ENCODE measurements at regions not wholly inside any gene's neighbourhood (a gene's known extent, or its start where the extent isn't known, plus 50 kb on each side); places are given as distances from the start of the nearest gene placed in this dataset.
"Not testable (repeated sequence)": the region's sequence is repeated elsewhere in the genome, so short reads cannot be mapped to it uniquely, and the experiment has no call there.

GRCh38 chrX:82534086-82534597 is 973.9 kb upstream of the POU3F4 start:
- H2BK120ac ChIP-seq (replicated peaks; ENCODE audit: low read depth, low read length) = no peak overlapping the region
- no peak overlapping the region for H2BK12ac ChIP-seq (ENCODE audit: low read depth, low read length)
- H3K36me3 ChIP-seq (ENCODE audit: control insufficient read depth in 2 of 4, insufficient read depth in 4 of 4, low read length in 3 of 4) = no peaks in the 10 kb centered on the region
- no peak overlapping the region for H3K23ac ChIP-seq (ENCODE audit: insufficient read length)
- no peak overlapping the region for H4K91ac ChIP-seq (replicated peaks; ENCODE audit: insufficient read length, low read length)
- H3K4ac ChIP-seq (replicated peaks; ENCODE audit: insufficient read length, low read depth, low read length) = no peak overlapping the region
- no peak overlapping the region for H2BK20ac ChIP-seq (ENCODE audit: low read length)
- H3K18ac ChIP-seq (ENCODE audit: extremely low read depth, low read length) = no peak overlapping the region
- no peak overlapping the region for H3K4me2 ChIP-seq (ENCODE audit: insufficient read depth in 1 of 2, low read depth in 2 of 2, low read length in 2 of 2)
- no peaks in the 10 kb centered on the region for H3K27me3 ChIP-seq (replicated peaks in 1 of 4; ENCODE audit: control insufficient read depth in 3 of 4, extremely low read depth in 1 of 4, insufficient read depth in 3 of 4, low read length in 3 of 4)
- no peak overlapping the region for H3K27ac ChIP-seq (ENCODE audit: low read depth, low read length)
- no peak overlapping the region for H2AFZ ChIP-seq (ENCODE audit: low read length)
- no peaks in the 10 kb centered on the region for H3K23me2 ChIP-seq (ENCODE audit: low read depth, low read length)
- FAIRE-seq (no peak), DNase-seq (ENCODE audit: low read depth in 1 of 2, low spot score in 2 of 2) (no peak)
- ChIA-PET CTCF (ENCODE audit: partially characterized antibody) (interaction anchor here (1.2 kb wide), 1 partner anchor 20 kb away, joined by 3 read pairs; no protein-coding TSS in a partner anchor), POLR2A (ENCODE audit: partially characterized antibody) (no interaction called here)
- H3K79me1 ChIP-seq (ENCODE audit: low read depth, low read length) = no peaks in the 10 kb centered on the region
- H4K20me1 ChIP-seq (replicated peaks in 1 of 2; ENCODE audit: control insufficient read depth in 1 of 2, insufficient read depth in 2 of 2, low read length in 2 of 2) = no peaks in the 10 kb centered on the region
- no peaks in the 10 kb centered on the region for H3K9me3 ChIP-seq (ENCODE audit: insufficient read depth in 2 of 2, low read depth in 1 of 2, low read length in 1 of 2)
- H3K14ac ChIP-seq (ENCODE audit: insufficient read length) = no peak overlapping the region
- TF ChIP-seq SP4 (IDR thresholded peaks at IDR 0.05; ENCODE audit: low read length) = no peak
- no peak for TF ChIP-seq CHD1 (IDR thresholded peaks at IDR 0.05; ENCODE audit: low read depth, low read length)
- WGBS, 2 experiments (ENCODE audit: extremely low coverage in 1 of 2, insufficient coverage in 1 of 2, insufficient read length in 1 of 2, insufficient replicate concordance in 2 of 2, low coverage in 1 of 2, low lambda C conversion rate in 2 of 2, missing lambda C conversion rate in 1 of 2) = 100% methylated on average over 4 of the region's 4 CpGs; no CpG with 5 or more reads in 1 of the 2 experiments
- no peaks in the 10 kb centered on the region for H3K79me2 ChIP-seq (ENCODE audit: control insufficient read depth in 1 of 2, insufficient read depth in 2 of 2, low read length in 2 of 2)
- no peak overlapping the region for H3K9ac ChIP-seq (replicated peaks in 1 of 4; ENCODE audit: extremely low read depth in 1 of 4, low read depth in 3 of 4, low read length in 3 of 4)
- H2AK5ac ChIP-seq (ENCODE audit: low read depth, low read length) = no peak overlapping the region
- H3K56ac ChIP-seq (replicated peaks; ENCODE audit: insufficient read length, low read depth, low read length) = no peak overlapping the region
- H4K5ac ChIP-seq (ENCODE audit: insufficient read length, low read depth, low read length) = no peak overlapping the region
- H2BK15ac ChIP-seq (ENCODE audit: low read length) = no peak overlapping the region
- H2BK5ac ChIP-seq (ENCODE audit: low read depth, low read length) = no peak overlapping the region
- H3K4me3 ChIP-seq (ENCODE audit: extremely low read depth in 1 of 4, insufficient read depth in 2 of 4, low read depth in 3 of 4, low read length in 4 of 4) = no peak overlapping the region
- H3K4me1 ChIP-seq (replicated peaks in 1 of 4; ENCODE audit: control insufficient read depth in 3 of 4, insufficient read depth in 4 of 4, low read length in 3 of 4) = no peaks in the 10 kb centered on the region
- no peak overlapping the region for H4K8ac ChIP-seq (ENCODE audit: extremely low read depth, insufficient read depth, low read length)

DNA sequence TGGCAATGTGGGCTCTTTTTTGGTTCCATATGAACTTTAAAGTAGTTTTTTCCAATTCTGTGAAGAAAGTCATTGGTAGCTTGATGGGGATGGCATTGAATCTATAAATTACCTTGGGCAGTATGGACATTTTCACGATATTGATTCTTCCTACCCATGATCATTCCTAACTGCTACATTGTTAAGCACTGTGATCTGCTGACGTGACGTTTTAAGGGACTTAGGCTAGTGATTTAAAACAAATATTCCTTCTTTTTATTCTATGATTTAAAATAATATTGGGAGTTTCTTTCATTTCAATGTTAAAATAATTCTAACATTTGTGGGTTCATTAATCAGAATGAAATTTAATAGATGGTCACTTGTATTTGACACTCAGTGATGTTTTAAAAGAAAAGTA is 970.9 kb upstream of the POU3F4 start:
- H3K27ac ChIP-seq (ENCODE audit: low read depth, low read length); H2BK20ac ChIP-seq (ENCODE audit: low read length); DNase-seq (ENCODE audit: low read depth in 1 of 2, low spot score in 2 of 2); H3K4ac ChIP-seq (replicated peaks; ENCODE audit: insufficient read length, low read depth, low read length); H4K8ac ChIP-seq (ENCODE audit: extremely low read depth, insufficient read depth, low read length); H2BK12ac ChIP-seq (ENCODE audit: low read depth, low read length); H3K18ac ChIP-seq (ENCODE audit: extremely low read depth, low read length); H3K4me2 ChIP-seq (ENCODE audit: insufficient read depth in 1 of 2, low read depth in 2 of 2, low read length in 2 of 2); H3K4me3 ChIP-seq (ENCODE audit: extremely low read depth in 1 of 4, insufficient read depth in 2 of 4, low read depth in 3 of 4, low read length in 4 of 4); CTCF ChIA-PET (ENCODE audit: partially characterized antibody); H2BK5ac ChIP-seq (ENCODE audit: low read depth, low read length); H3K79me1 ChIP-seq (ENCODE audit: low read depth, low read length); H3K14ac ChIP-seq (ENCODE audit: insufficient read length); H4K20me1 ChIP-seq (replicated peaks in 1 of 2; ENCODE audit: control insufficient read depth in 1 of 2, insufficient read depth in 2 of 2, low read length in 2 of 2); H3K23me2 ChIP-seq (ENCODE audit: low read depth, low read length); H3K4me1 ChIP-seq (replicated peaks in 1 of 4; ENCODE audit: control insufficient read depth in 3 of 4, insufficient read depth in 4 of 4, low read length in 3 of 4); H2BK15ac ChIP-seq (ENCODE audit: low read length); H3K27me3 ChIP-seq (replicated peaks in 1 of 4; ENCODE audit: control insufficient read depth in 3 of 4, extremely low read depth in 1 of 4, insufficient read depth in 3 of 4, low read length in 3 of 4); H3K79me2 ChIP-seq (ENCODE audit: control insufficient read depth in 1 of 2, insufficient read depth in 2 of 2, low read length in 2 of 2); FAIRE-seq; H3K56ac ChIP-seq (replicated peaks; ENCODE audit: insufficient read length, low read depth, low read length); H3K9ac ChIP-seq (replicated peaks in 1 of 4; ENCODE audit: extremely low read depth in 1 of 4, low read depth in 3 of 4, low read length in 3 of 4); POLR2A ChIA-PET (ENCODE audit: partially characterized antibody); H4K91ac ChIP-seq (replicated peaks; ENCODE audit: insufficient read length, low read length); H4K5ac ChIP-seq (ENCODE audit: insufficient read length, low read depth, low read length); H3K36me3 ChIP-seq (ENCODE audit: control insufficient read depth in 2 of 4, insufficient read depth in 4 of 4, low read length in 3 of 4); H3K9me3 ChIP-seq (ENCODE audit: insufficient read depth in 2 of 2, low read depth in 1 of 2, low read length in 1 of 2); H3K23ac ChIP-seq (ENCODE audit: insufficient read length); H2AK5ac ChIP-seq (ENCODE audit: low read depth, low read length); H2BK120ac ChIP-seq (replicated peaks; ENCODE audit: low read depth, low read length); H2AFZ ChIP-seq (ENCODE audit: low read length): not testable (repeated sequence)
- 95% methylated on average over 3 of the region's 3 CpGs; no CpG with 5 or more reads in 1 of the 2 experiments for WGBS, 2 experiments (ENCODE audit: extremely low coverage in 1 of 2, insufficient coverage in 1 of 2, insufficient read length in 1 of 2, insufficient replicate concordance in 2 of 2, low coverage in 1 of 2, low lambda C conversion rate in 2 of 2, missing lambda C conversion rate in 1 of 2)

Data from H1 (cell line).